ENCODE measurements at regions not wholly inside any gene's neighbourhood (a gene's known extent, or its start where the extent isn't known, plus 50 kb on each side); places are given as distances from the start of the nearest gene placed in this dataset.

DNA sequence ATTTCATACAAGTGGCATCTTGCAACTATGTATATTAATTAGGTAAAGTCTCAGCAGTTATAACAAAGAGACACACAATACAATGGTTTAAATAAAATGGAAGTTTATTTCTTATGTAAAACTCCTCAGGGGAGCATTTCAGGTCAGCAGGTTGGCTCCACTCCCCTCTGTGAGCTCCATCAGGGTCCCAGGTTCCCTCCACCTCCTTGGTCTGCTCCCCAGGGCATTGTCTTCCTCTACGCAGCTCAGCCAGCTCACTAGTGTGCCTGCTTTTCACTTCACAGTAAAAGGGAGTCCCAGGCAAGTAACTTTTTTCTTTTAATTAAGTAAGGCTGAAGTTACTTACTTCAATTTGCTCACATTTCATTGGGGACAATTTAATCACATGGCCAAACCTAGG, 135.3 kb upstream of the FNDC3A start:
- TF ChIP-seq, protein P1, sequence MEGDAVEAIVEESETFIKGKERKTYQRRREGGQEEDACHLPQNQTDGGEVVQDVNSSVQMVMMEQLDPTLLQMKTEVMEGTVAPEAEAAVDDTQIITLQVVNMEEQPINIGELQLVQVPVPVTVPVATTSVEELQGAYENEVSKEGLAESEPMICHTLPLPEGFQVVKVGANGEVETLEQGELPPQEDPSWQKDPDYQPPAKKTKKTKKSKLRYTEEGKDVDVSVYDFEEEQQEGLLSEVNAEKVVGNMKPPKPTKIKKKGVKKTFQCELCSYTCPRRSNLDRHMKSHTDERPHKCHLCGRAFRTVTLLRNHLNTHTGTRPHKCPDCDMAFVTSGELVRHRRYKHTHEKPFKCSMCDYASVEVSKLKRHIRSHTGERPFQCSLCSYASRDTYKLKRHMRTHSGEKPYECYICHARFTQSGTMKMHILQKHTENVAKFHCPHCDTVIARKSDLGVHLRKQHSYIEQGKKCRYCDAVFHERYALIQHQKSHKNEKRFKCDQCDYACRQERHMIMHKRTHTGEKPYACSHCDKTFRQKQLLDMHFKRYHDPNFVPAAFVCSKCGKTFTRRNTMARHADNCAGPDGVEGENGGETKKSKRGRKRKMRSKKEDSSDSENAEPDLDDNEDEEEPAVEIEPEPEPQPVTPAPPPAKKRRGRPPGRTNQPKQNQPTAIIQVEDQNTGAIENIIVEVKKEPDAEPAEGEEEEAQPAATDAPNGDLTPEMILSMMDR (IDR thresholded peaks at IDR 0.05; ENCODE audit: low read depth, low read length, missing control alignments), result no peak
- H3K4me3 ChIP-seq (ENCODE audit: low read depth, low read length), result no peak overlapping the region
- DNase-seq (ENCODE audit: low read depth), result no peak

DNA sequence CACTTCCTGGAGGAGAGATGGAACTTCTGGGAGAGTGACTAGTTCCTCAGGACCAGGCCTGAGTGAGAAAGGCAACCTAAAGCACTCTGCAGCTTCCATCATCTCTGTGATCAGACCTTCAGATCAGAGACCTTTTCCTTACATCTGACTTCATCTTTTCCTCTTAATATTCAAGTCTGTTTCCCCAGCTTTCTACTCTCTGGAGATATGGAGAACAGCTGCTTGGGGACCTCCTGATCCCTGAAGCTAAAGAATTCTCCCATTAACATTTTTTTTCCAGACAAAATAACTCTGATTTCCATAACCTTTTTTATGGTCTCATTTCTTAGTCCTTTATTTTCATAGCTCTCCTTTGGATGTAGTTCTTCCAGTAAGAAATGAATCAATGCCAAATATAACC, 133.4 kb upstream of the FNDC3A start:
- no peak overlapping the region for H3K4me3 ChIP-seq (ENCODE audit: low read depth, low read length)
- no peak for DNase-seq (ENCODE audit: low read depth)
- TF ChIP-seq, protein P1 (IDR thresholded peaks at IDR 0.05; ENCODE audit: low read depth, low read length, missing control alignments), result no peak

- TF ChIP-seq, protein P1 (IDR thresholded peaks at IDR 0.05; ENCODE audit: low read depth, low read length, missing control alignments), result no peak
- H3K4me3 ChIP-seq (ENCODE audit: low read depth, low read length), result no peak overlapping the region
Measured at GRCh38 chr13:48843630-48844380, 131.9 kb upstream of the FNDC3A start.

DNA sequence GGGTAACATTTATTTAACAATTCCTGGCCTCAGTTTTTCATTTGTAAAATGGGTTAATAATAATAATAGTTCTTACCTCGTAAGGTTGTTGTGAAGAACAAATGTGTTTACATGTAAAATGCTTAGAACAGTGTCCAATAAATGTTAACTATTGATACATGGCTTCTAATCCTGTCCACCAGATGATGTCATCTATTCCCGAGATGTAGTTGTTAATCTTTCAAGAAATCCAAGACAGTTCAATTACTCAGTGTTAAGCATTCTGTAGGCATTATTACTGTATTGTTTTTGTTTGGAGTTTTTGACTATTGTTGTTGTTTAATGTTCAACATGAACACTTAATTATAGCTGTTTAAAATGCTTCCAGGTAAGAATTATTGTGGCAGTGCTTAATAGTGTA, 131.0 kb upstream of the FNDC3A start:
- TF ChIP-seq, protein P1 (IDR thresholded peaks at IDR 0.05; ENCODE audit: low read depth, low read length, missing control alignments), result no peak
- DNase-seq (ENCODE audit: low read depth), result no peak
- no peak overlapping the region for H3K4me3 ChIP-seq (ENCODE audit: low read depth, low read length)

More at GRCh38 chr13:48843630-48844380, 131.9 kb upstream of the FNDC3A start:
- DNase-seq (ENCODE audit: low read depth), result no peak

DNA sequence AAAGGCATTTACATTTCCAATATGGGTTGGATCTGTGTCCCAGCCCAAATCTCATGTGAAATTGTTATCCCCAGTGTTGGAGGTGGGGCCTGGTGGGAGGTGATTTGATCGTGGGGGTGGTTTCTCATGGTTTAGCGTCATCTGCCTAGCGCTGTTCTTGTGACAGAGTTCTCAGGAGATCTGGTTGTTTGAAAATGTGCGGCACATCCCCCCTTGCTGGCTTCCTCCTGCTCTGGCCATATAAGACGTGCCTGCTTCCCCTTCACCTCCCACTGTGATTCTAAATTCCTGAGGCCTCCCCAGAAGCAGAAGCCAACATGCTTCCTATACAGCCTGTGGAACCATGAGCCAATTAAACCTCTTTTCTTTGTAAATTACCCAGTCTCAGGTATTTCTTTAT, 126.2 kb upstream of the FNDC3A start:
- TF ChIP-seq, protein P1 (IDR thresholded peaks at IDR 0.05; ENCODE audit: low read depth, low read length, missing control alignments), result no peak
- DNase-seq (ENCODE audit: low read depth), result no peak
- no peak overlapping the region for H3K4me3 ChIP-seq (ENCODE audit: low read depth, low read length)

DNA sequence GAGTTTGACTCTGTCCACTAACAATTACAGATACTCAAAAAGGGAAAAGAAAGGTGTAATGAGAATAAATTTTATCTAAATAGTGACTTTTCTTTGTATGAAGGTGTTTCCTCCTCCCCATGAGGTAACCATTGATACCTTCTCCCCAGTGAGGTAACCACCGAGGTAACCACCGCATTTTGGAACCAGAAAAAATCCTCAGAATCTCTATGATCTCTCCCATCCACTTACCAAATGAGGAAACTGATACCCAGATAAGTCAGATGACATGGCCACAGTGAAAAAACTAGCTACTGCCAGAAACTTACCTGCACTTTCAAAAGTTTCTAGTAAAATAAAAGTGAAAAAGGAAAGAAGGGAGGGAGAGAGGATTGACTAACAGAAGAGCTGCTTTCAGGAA, 124.0 kb upstream of the FNDC3A start:
- no peak overlapping the region for H3K4me3 ChIP-seq (ENCODE audit: low read depth, low read length)
- TF ChIP-seq, protein P1 (IDR thresholded peaks at IDR 0.05; ENCODE audit: low read depth, low read length, missing control alignments), result no peak
- DNase-seq (ENCODE audit: low read depth), result no peak
